ENCODE measurements at regions not wholly inside any gene's neighbourhood (a gene's known extent, or its start where the extent isn't known, plus 50 kb on each side); places are given as distances from the start of the nearest gene placed in this dataset.

GRCh38 chrX:16464369-16464768 lies 185.6 kb upstream of the S100G start:
- TF ChIP-seq POLR2AphosphoS5 (IDR thresholded peaks at IDR 0.05; ENCODE audit: borderline replicate concordance, low read depth, low read length) (no peak), EZH2 (IDR thresholded peaks at IDR 0.05) (no peak)

Data from SK-N-MC (cell line).